SK-N-SH (cell line): ENCODE measurements at regions not wholly inside any gene's neighbourhood (a gene's known extent, or its start where the extent isn't known, plus 50 kb on each side); places are given as distances from the start of the nearest gene placed in this dataset.

ENCODE experiments used
- CTCF ChIA-PET: fragments of 300-600, 350-600 bp; formaldehyde crosslinking; extraction: SDS; loops from one replicate; lab custom pipeline; 2021; lab: Yijun Ruan, JAX
- POLR2A ChIA-PET: fragments of 350-600 bp; sonication (Branson Sonifier 250); formaldehyde crosslinking; extraction: SDS; loops from one replicate; lab custom pipeline; 2020; ENCODE audit warnings: antibody characterized with exemption, inconsistent platforms; lab: Yijun Ruan, JAX
- DNase-seq: peaks from one replicate; pipeline ENCODE4 v3.0.0; 2012
- H2AFZ ChIP-seq: fragments of 200-600 bp; sonication (generic); 2 replicates; pipeline ENCODE4 v1.8.1; 2016; ENCODE audit warnings: antibody characterized with exemption, mild to moderate bottlenecking, low read depth
- H3F3A ChIP-seq: fragments of 200-600 bp; sonication (generic); replicated peaks from 2 replicates; pipeline ENCODE3; 2016; ENCODE audit warnings: antibody characterized with exemption, mild to moderate bottlenecking; ENCODE audit not compliant: insufficient read depth
- H3K27ac ChIP-seq, 2 experiments: fragments of 200-500 bp in 1 of 2; fragments of 200-600 bp in 1 of 2; sonication (Bioruptor generic) in 1 of 2; sonication (generic), shearing (Covaris generic) in 1 of 2; 2 replicates each; pipeline versions ENCODE4 v1.5.1 to v1.6.1; 2014 to 2016; ENCODE audit warnings: low read depth in 2 of 2, inconsistent platforms in 1 of 2, low read length in 1 of 2, mild to moderate bottlenecking in 1 of 2, mixed read lengths in 1 of 2
- H3K27me3 ChIP-seq: fragments of 200-600 bp; sonication (generic), shearing (Covaris generic); 2 replicates; pipeline ENCODE4 v1.6.1; 2016; ENCODE audit warnings: mixed run types; ENCODE audit not compliant: insufficient read depth
- H3K36me3 ChIP-seq, 2 experiments: fragments of 200-500 bp in 1 of 2; fragments of 200-600 bp in 1 of 2; sonication (Bioruptor generic) in 1 of 2; sonication (generic) in 1 of 2; replicated peaks in 1 of 2; 2 replicates each; pipeline versions ENCODE3 to v1.5.1; 2014 to 2016; ENCODE audit warnings: low read length in 1 of 2, mild to moderate bottlenecking in 1 of 2; ENCODE audit not compliant: insufficient read depth in 2 of 2, control insufficient read depth in 1 of 2
- H3K4me1 ChIP-seq, 2 experiments: fragments of 200-500 bp in 1 of 2; fragments of 200-600 bp in 1 of 2; sonication (Bioruptor generic) in 1 of 2; sonication (generic), shearing (Covaris generic) in 1 of 2; 2 replicates each; pipeline versions ENCODE4 v1.5.1 to v1.6.1; 2014 to 2016; ENCODE audit warnings: low read depth in 1 of 2, low read length in 1 of 2, mixed run types in 1 of 2; ENCODE audit not compliant: insufficient read depth in 2 of 2, control insufficient read depth in 1 of 2
- H3K4me2 ChIP-seq: fragments of 200-600 bp; sonication (generic), shearing (Covaris generic); 2 replicates; pipeline ENCODE4 v1.6.1; 2017; ENCODE audit warnings: mixed run types
- H3K4me3 ChIP-seq, 2 experiments: fragments of 200-500 bp in 1 of 2; fragments of 200-600 bp in 1 of 2; sonication (Bioruptor generic) in 1 of 2; sonication (generic), shearing (Covaris generic) in 1 of 2; 2 replicates each; pipeline versions ENCODE4 v1.5.1 to v1.8.1; 2014 to 2016; ENCODE audit warnings: low read depth in 2 of 2, inconsistent platforms in 1 of 2, low read length in 1 of 2, mild to moderate bottlenecking in 1 of 2, mixed read lengths in 1 of 2, moderate library complexity in 1 of 2
- H3K79me2 ChIP-seq: fragments of 200-600 bp; sonication (generic); 2 replicates; pipeline ENCODE4 v1.8.1; 2017; ENCODE audit warnings: mild to moderate bottlenecking; ENCODE audit not compliant: insufficient read depth
- H3K9ac ChIP-seq: fragments of 200-600 bp; sonication (generic); 2 replicates; pipeline ENCODE4 v1.6.1; 2017; ENCODE audit warnings: mixed run types
- H3K9me2 ChIP-seq: fragments of 200-600 bp; sonication (generic); 2 replicates; pipeline ENCODE4 v1.6.1; 2017; ENCODE audit warnings: mixed run types
- H3K9me3 ChIP-seq: fragments of 200-600 bp; sonication (generic); 2 replicates; pipeline ENCODE4 v1.6.1; 2017; ENCODE audit warnings: mixed run types, mild to moderate bottlenecking, moderate library complexity
- H4K20me1 ChIP-seq: fragments of 200-600 bp; sonication (generic); 2 replicates; pipeline ENCODE4 v1.6.1; 2017; ENCODE audit warnings: mild to moderate bottlenecking, mixed run types; ENCODE audit not compliant: insufficient read depth
- CHD2 ChIP-seq: fragments of 150-350 bp; IDR thresholded peaks from 2 replicates; pipeline ENCODE4 v1.6.1; 2018; ENCODE audit warnings: low read length; ENCODE audit not compliant: partially characterized antibody
- EP300 ChIP-seq, 2 experiments: IDR thresholded peaks; 2 replicates each; pipeline versions ENCODE4 v1.4.0 to v1.6.1; 2012; ENCODE audit warnings: borderline replicate concordance in 1 of 2, low read depth in 1 of 2, low read length in 1 of 2
- FOSL2 ChIP-seq: IDR thresholded peaks from 2 replicates; pipeline ENCODE4 v1.4.0; 2012; ENCODE audit warnings: low read depth, mild to moderate bottlenecking, moderate library complexity, borderline replicate concordance
- FOXJ3 ChIP-seq: sonication (generic); formaldehyde crosslinking; IDR thresholded peaks from 2 replicates; pipeline ENCODE4 v1.5.1; 2020; ENCODE audit warnings: mild to moderate bottlenecking, missing genetic modification reagents
- FOXM1 ChIP-seq: IDR thresholded peaks from 2 replicates; pipeline ENCODE4 v1.4.0; 2012; ENCODE audit warnings: low read depth, mild to moderate bottlenecking
- IRF3 ChIP-seq: fragments of 150-350 bp; IDR thresholded peaks from 2 replicates; pipeline ENCODE4 v1.6.1; 2016; ENCODE audit warnings: mild to moderate bottlenecking, low read depth, low read length
- NFIC ChIP-seq: IDR thresholded peaks from 2 replicates; pipeline ENCODE4 v1.4.0; 2012; ENCODE audit warnings: borderline replicate concordance
- POLR2AphosphoS5 ChIP-seq: IDR thresholded peaks from 2 replicates; pipeline ENCODE4 v1.6.1; 2012; ENCODE audit warnings: low read depth, low read length
- RAD21 ChIP-seq: IDR thresholded peaks from 2 replicates; pipeline ENCODE4 v1.6.1; 2012; ENCODE audit warnings: mild to moderate bottlenecking, low read length
- REST ChIP-seq: IDR thresholded peaks from 2 replicates; pipeline ENCODE4 v1.6.1; 2012; ENCODE audit warnings: mild to moderate bottlenecking, low read depth, low read length, moderate library complexity
- SIN3A ChIP-seq: IDR thresholded peaks from 2 replicates; pipeline ENCODE4 v1.6.1; 2012; ENCODE audit warnings: low read depth, mild to moderate bottlenecking, low read length, moderate library complexity, borderline replicate concordance
- SMC3 ChIP-seq: IDR thresholded peaks from 2 replicates; pipeline ENCODE4 v1.6.1; 2012; ENCODE audit warnings: low read depth, low read length, improper control_type of control experiment
- USF1 ChIP-seq: IDR thresholded peaks from 2 replicates; pipeline ENCODE4 v1.4.0; 2012; ENCODE audit warnings: low read depth, borderline replicate concordance
- WGBS: methylation state at CpG from one replicate; pipeline ENCODE4 v1.1.6; 2017; ENCODE audit warnings: low lambda C conversion rate; 5-methylcytosine and 5-hydroxymethylcytosine counted together

- ChIA-PET CTCF (no interaction called here), POLR2A (no interaction called here)
- H3K4me2 ChIP-seq, result no peak overlapping the region
- H3K9ac ChIP-seq, result no peak overlapping the region
- no peak overlapping the region for H3K4me3 ChIP-seq
- no peaks in the 10 kb centered on the region for H3K9me2 ChIP-seq
- no peak overlapping the region for H3K27ac ChIP-seq
- H4K20me1 ChIP-seq, result no peaks in the 10 kb centered on the region
- no peak overlapping the region for H2AFZ ChIP-seq
- H3K9me3 ChIP-seq, result no peaks in the 10 kb centered on the region
- TF ChIP-seq FOXM1 (no peak), RAD21 (no peak), SMC3 (no peak), NFIC (no peak)
- no peaks in the 10 kb centered on the region for H3K36me3 ChIP-seq
- no peak for DNase-seq
- H3F3A ChIP-seq, result no peaks in the 10 kb centered on the region
- H3K4me1 ChIP-seq, result no peaks in the 10 kb centered on the region
- H3K27me3 ChIP-seq, result no peaks in the 10 kb centered on the region
- H3K79me2 ChIP-seq, result no peaks in the 10 kb centered on the region
These were observed 93.1 kb upstream of the PKP2 start for GRCh38 chr12:32989705-32990104.

- Histone ChIP-seq H3K79me2 (no peaks in the 10 kb centered on the region), H3K27ac (no peak overlapping the region), H3K9me2 (no peaks in the 10 kb centered on the region), H3K4me1 (no peaks in the 10 kb centered on the region), H3F3A (no peaks in the 10 kb centered on the region), H3K9ac (no peak overlapping the region), H3K9me3 (no peaks in the 10 kb centered on the region), H3K4me3 (no peak overlapping the region), H3K36me3 (no peaks in the 10 kb centered on the region), H4K20me1 (no peaks in the 10 kb centered on the region), H3K4me2 (no peak overlapping the region), H2AFZ (no peak overlapping the region), H3K27me3 (no peaks in the 10 kb centered on the region; the same call in 1 of the 2 replicates)
- DNase-seq, result no peak
- ChIA-PET POLR2A (no interaction called here), CTCF (interaction anchor here (1.3 kb wide), 1 partner anchor 8 kb away, joined by 3 read pairs; no protein-coding TSS in a partner anchor)
- 15% methylated on average over 4 of the region's 4 CpGs for WGBS
- TF ChIP-seq FOXM1, result no peak
- no peak for TF ChIP-seq FOXJ3 (CRISPR knock-in tag)
- TF ChIP-seq CHD2, result no peak
- no peak for TF ChIP-seq RAD21
- no peak for TF ChIP-seq REST
- TF ChIP-seq SIN3A, result no peak
- TF ChIP-seq USF1, result no peak
- no peak for TF ChIP-seq EP300 (IDR thresholded peaks at IDR 0.05; ENCODE audit: borderline replicate concordance in 1 of 2, low read depth in 1 of 2, low read length in 1 of 2)
- no peak for TF ChIP-seq FOSL2
- no peak for TF ChIP-seq POLR2AphosphoS5
- no peak for TF ChIP-seq IRF3
These were observed 92.4 kb upstream of the PKP2 start for GRCh38 chr12:32988982-32989381.
